ENCODE measurements at regions not wholly inside any gene's neighbourhood (a gene's known extent, or its start where the extent isn't known, plus 50 kb on each side); places are given as distances from the start of the nearest gene placed in this dataset.

GRCh38 chr17:71437166-71437565 lies 683.7 kb upstream of the SOX9 start:
- Histone ChIP-seq H3K4me1 (ENCODE audit: control insufficient read depth in 2 of 2, insufficient read depth in 2 of 2, low read length in 2 of 2) (no peaks in the 10 kb centered on the region), H4K20me1 (ENCODE audit: control insufficient read depth, insufficient read depth, low read length, poor library complexity, severe bottlenecking) (no peaks in the 10 kb centered on the region), H3K79me2 (ENCODE audit: control insufficient read depth, insufficient read depth, low read length) (no peaks in the 10 kb centered on the region), H3K4me3 (ENCODE audit: control extremely low read depth in 1 of 5, extremely low read depth in 1 of 5, insufficient read depth in 1 of 5, low read depth in 2 of 5, low read length in 4 of 5) (no peak overlapping the region), H2AFZ (ENCODE audit: insufficient read depth, low read depth, low read length, poor library complexity, severe bottlenecking) (no peak overlapping the region), H3K27me3 (replicated peaks in 1 of 4; ENCODE audit: control extremely low read depth in 1 of 4, control insufficient read depth in 3 of 4, insufficient read depth in 4 of 4, low read length in 3 of 4) (no peaks in the 10 kb centered on the region), H3K27ac (ENCODE audit: low read length in 2 of 2) (no peak overlapping the region), H3K9ac (ENCODE audit: low read length) (no peak overlapping the region), H3K4me2 (replicated peaks; ENCODE audit: low read depth, low read length, poor library complexity, severe bottlenecking) (no peak overlapping the region), H3K9me3 (ENCODE audit: control extremely low read depth in 1 of 3, control insufficient read depth in 2 of 3, insufficient read depth in 1 of 3, low read length in 2 of 3) (peaks cover 0 to 5% (median 0%) of the 10 kb centered on the region in 3 donors), H3K36me3 (replicated peaks in 1 of 2; ENCODE audit: control extremely low read depth in 1 of 2, control insufficient read depth in 1 of 2, extremely low read depth in 1 of 2, insufficient read depth in 2 of 2, low read length in 1 of 2) (no peaks in the 10 kb centered on the region)
- TF ChIP-seq EZH2 (IDR thresholded peaks at IDR 0.05; ENCODE audit: borderline replicate concordance, insufficient read depth, low read depth, low read length, poor library complexity, severe bottlenecking) (no peak), CTCF (IDR thresholded peaks at IDR 0.05) (no peak)
- WGBS (ENCODE audit: insufficient coverage), result no CpG with 5 or more reads among the region's 1 CpG
- no peak for ATAC-seq (ENCODE audit: low read depth)
- DNase-seq, result no peak
- Mint-ChIP-seq H3K4me3 (no peak overlapping the region), H3K27ac (no peak overlapping the region), H3K4me1 (no peaks in the 10 kb centered on the region), H3K9me3 (ENCODE audit: insufficient read depth) (no peaks in the 10 kb centered on the region), H3K27me3 (no peaks in the 10 kb centered on the region)
- POLR2A ChIA-PET, result no interaction called here
- CTCF ChIA-PET, result no interaction called here
- intact Hi-C loops (cut with micrococcal nuclease), result no loop called here

- DNase-seq (no peak), ATAC-seq (ENCODE audit: low read depth) (no peak)
- H3K4me3 ChIP-seq (ENCODE audit: control extremely low read depth in 1 of 5, extremely low read depth in 1 of 5, insufficient read depth in 1 of 5, low read depth in 2 of 5, low read length in 4 of 5), result no peak overlapping the region
- POLR2A ChIA-PET, result no interaction called here
- no peaks in the 10 kb centered on the region for H3K27me3 Mint-ChIP-seq
- H3K4me2 ChIP-seq (replicated peaks; ENCODE audit: low read depth, low read length, poor library complexity, severe bottlenecking), result no peak overlapping the region
- no peak overlapping the region for H3K9ac ChIP-seq (ENCODE audit: low read length)
- 88% methylated on average over 4 of the region's 5 CpGs for WGBS (ENCODE audit: insufficient coverage)
- H2AFZ ChIP-seq (ENCODE audit: insufficient read depth, low read depth, low read length, poor library complexity, severe bottlenecking), result no peak overlapping the region
- H3K9me3 ChIP-seq (ENCODE audit: control extremely low read depth in 1 of 3, control insufficient read depth in 2 of 3, insufficient read depth in 1 of 3, low read length in 2 of 3), result peaks cover 0 to 5% (median 0%) of the 10 kb centered on the region in 3 donors
- no peak overlapping the region for H3K27ac ChIP-seq (ENCODE audit: low read length in 2 of 2)
- TF ChIP-seq EZH2 (IDR thresholded peaks at IDR 0.05; ENCODE audit: borderline replicate concordance, insufficient read depth, low read depth, low read length, poor library complexity, severe bottlenecking) (no peak), CTCF (IDR thresholded peaks at IDR 0.05) (no peak)
- no peaks in the 10 kb centered on the region for H3K4me1 ChIP-seq (ENCODE audit: control insufficient read depth in 2 of 2, insufficient read depth in 2 of 2, low read length in 2 of 2)
- H4K20me1 ChIP-seq (ENCODE audit: control insufficient read depth, insufficient read depth, low read length, poor library complexity, severe bottlenecking), result no peaks in the 10 kb centered on the region
- no peaks in the 10 kb centered on the region for H3K27me3 ChIP-seq (replicated peaks in 1 of 4; ENCODE audit: control extremely low read depth in 1 of 4, control insufficient read depth in 3 of 4, insufficient read depth in 4 of 4, low read length in 3 of 4)
- no peaks in the 10 kb centered on the region for H3K4me1 Mint-ChIP-seq
- no peaks in the 10 kb centered on the region for H3K9me3 Mint-ChIP-seq (ENCODE audit: insufficient read depth)
- H3K36me3 ChIP-seq (replicated peaks in 1 of 2; ENCODE audit: control extremely low read depth in 1 of 2, control insufficient read depth in 1 of 2, extremely low read depth in 1 of 2, insufficient read depth in 2 of 2, low read length in 1 of 2), result no peaks in the 10 kb centered on the region
- no peak overlapping the region for H3K4me3 Mint-ChIP-seq
- no peaks in the 10 kb centered on the region for H3K79me2 ChIP-seq (ENCODE audit: control insufficient read depth, insufficient read depth, low read length)
- intact Hi-C loops (cut with micrococcal nuclease), result no loop called here
- CTCF ChIA-PET, result no interaction called here
- H3K27ac Mint-ChIP-seq, result no peak overlapping the region
Measured at GRCh38 chr17:71438631-71439146, 682.1 kb upstream of the SOX9 start.

Measured in B cell (primary cell).